Sigmoid colon (tissue), 6 donors: ENCODE measurements at regions not wholly inside any gene's neighbourhood (a gene's known extent, or its start where the extent isn't known, plus 50 kb on each side); places are given as distances from the start of the nearest gene placed in this dataset.

Source experiments
- DNase-seq: peaks from one replicate; pipeline ENCODE4 v3.0.0-alpha.2; 2019
- H3K27ac ChIP-seq, 4 donors: fragments of 200-600 bp; sonication (generic); one replicate each; pipeline ENCODE4 v1.5.1; 2016 to 2019; ENCODE audit warnings: mild to moderate bottlenecking in 1 of 4
- H3K27me3 ChIP-seq, 3 donors: fragments of 200-600 bp; sonication (generic); one replicate each; pipeline ENCODE4 v1.5.1; 2019; ENCODE audit warnings: mild to moderate bottlenecking in 1 of 3
- H3K36me3 ChIP-seq, 4 donors: fragments of 200-600 bp; sonication (generic); one replicate each; pipeline ENCODE4 v1.5.1; 2016 to 2019
- H3K4me1 ChIP-seq, 4 donors: fragments of 200-600 bp; sonication (generic); one replicate each; pipeline ENCODE4 v1.5.1; 2017 to 2019
- H3K4me3 ChIP-seq, 4 donors: fragments of 200-600 bp; sonication (generic); one replicate each; pipeline ENCODE4 v1.5.1; 2017 to 2019; ENCODE audit warnings: mild to moderate bottlenecking in 2 of 4, moderate library complexity in 1 of 4
- H3K9me3 ChIP-seq, 4 donors: fragments of 200-600 bp in 3 of 4; sonication (generic) in 3 of 4; one replicate each; pipeline versions ENCODE4 v1.5.1 to v1.6.1; 2013 to 2019
- CTCF ChIP-seq, 4 experiments: fragments of 450-650 bp in 3 of 4; fragments of 200-600 bp in 1 of 4; IDR thresholded peaks; one replicate each; pipeline ENCODE4 v1.5.1; 2016 to 2019; ENCODE audit warnings: antibody characterized with exemption in 4 of 4, mild to moderate bottlenecking in 3 of 4, moderate library complexity in 2 of 4
- EP300 ChIP-seq, 4 donors: sonication (generic); formaldehyde crosslinking; IDR thresholded peaks; one replicate each; pipeline ENCODE4 v1.6.1; 2017; ENCODE audit warnings: antibody characterized with exemption in 4 of 4
- POLR2A ChIP-seq, 2 donors: fragments of 450-650 bp; IDR thresholded peaks; one replicate each; pipeline ENCODE4 v1.6.1; 2016; ENCODE audit warnings: antibody characterized with exemption in 2 of 2, mild to moderate bottlenecking in 2 of 2, moderate library complexity in 2 of 2
- POLR2AphosphoS5 ChIP-seq, 4 donors: sonication (generic); formaldehyde crosslinking; IDR thresholded peaks; one replicate each; pipeline ENCODE4 v1.6.1; 2017; ENCODE audit warnings: antibody characterized with exemption in 4 of 4
- WGBS, 2 donors: extraction: QIAGEN DNeasy Blood & Tissue Kit; methylation state at CpG; one replicate each; pipeline ENCODE4 v1.1.7; 2013; 5-methylcytosine and 5-hydroxymethylcytosine counted together
- intact Hi-C: fragments of 100-400 bp; cut with DNase I; formaldehyde crosslinking; loops from one replicate; pipeline ENCODE4 v1.15.1; 2023
- donor health status: healthy with polysubstance abuse.
- donor health status: healthy.

DNA sequence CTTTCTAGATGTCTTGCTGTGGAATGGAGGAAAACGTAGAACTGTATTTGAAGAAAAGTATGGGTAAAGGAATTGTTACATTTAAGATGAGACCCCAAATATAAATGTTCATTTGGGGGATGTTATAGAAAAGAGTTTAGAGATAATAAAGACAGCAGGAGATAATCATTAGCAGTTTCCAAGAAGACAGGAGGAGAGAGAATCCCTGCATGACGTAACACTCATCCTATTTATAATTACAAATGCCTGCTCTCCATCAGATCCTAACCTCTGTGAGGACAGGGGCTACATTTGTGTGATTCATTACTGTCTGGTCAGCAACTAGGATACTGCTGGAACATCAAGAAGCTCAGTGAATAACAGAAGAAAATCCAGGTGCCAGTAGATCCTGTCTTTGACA, 133.0 kb upstream of the HDDC2 start:
- no peak for DNase-seq
- 86 to 89% methylated on average over 2 of the region's 2 CpGs for WGBS, 2 donors
- intact Hi-C loops: no loop called here
- no peak overlapping the region for H3K4me3 ChIP-seq
- H3K27ac ChIP-seq: no peak overlapping the region
- H3K27me3 ChIP-seq: no peaks in the 10 kb centered on the region
- H3K36me3 ChIP-seq: no peaks in the 10 kb centered on the region
- H3K9me3 ChIP-seq: no peaks in the 10 kb centered on the region
- no peaks in the 10 kb centered on the region for H3K4me1 ChIP-seq
- TF ChIP-seq CTCF (IDR thresholded peaks at IDR 0.05) (no peak), POLR2A (IDR thresholded peaks at IDR 0.05) (no peak), POLR2AphosphoS5 (IDR thresholded peaks at IDR 0.05) (peak in 1 of 4 donors; percentile 19), EP300 (IDR thresholded peaks at IDR 0.05) (no peak)

DNA sequence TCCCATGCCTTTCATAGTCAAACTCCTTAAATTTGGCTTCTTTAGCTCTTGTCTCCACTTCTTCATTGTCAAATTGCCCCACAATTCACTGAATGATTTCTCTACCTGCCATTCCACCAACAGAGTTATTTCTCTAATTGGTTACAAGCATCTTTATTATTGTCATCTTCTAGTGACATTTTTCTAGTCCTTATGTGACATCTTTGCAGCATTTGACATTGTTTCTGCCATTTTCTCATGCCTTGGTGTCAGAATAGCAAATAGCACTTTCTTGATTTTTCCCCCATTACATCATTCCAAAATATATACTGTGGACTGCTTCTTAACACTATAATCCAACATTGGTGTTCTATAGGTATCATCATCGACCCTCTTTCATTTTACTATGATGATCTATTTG, 137.7 kb upstream of the HDDC2 start:
- 77 to 95% methylated on average over 1 of the region's 1 CpG for WGBS, 2 donors
- Histone ChIP-seq H3K9me3 (no peaks in the 10 kb centered on the region), H3K27me3 (no peaks in the 10 kb centered on the region), H3K4me1 (peaks cover 0 to 21% (median 7%) of the 10 kb centered on the region in 4 donors), H3K36me3 (no peaks in the 10 kb centered on the region), H3K4me3 (no peak overlapping the region), H3K27ac (no peak overlapping the region)
- TF ChIP-seq POLR2AphosphoS5 (IDR thresholded peaks at IDR 0.05): no peak
- no peak for TF ChIP-seq CTCF (IDR thresholded peaks at IDR 0.05)
- no peak for TF ChIP-seq POLR2A (IDR thresholded peaks at IDR 0.05)
- no peak for TF ChIP-seq EP300 (IDR thresholded peaks at IDR 0.05)
- no peak for DNase-seq
- intact Hi-C loops: no loop called here

- DNase-seq: peak; percentile 67
- no peaks in the 10 kb centered on the region for H3K27me3 ChIP-seq
- TF ChIP-seq POLR2AphosphoS5 (IDR thresholded peaks at IDR 0.05) (no peak), POLR2A (IDR thresholded peaks at IDR 0.05) (no peak), CTCF (IDR thresholded peaks at IDR 0.05) (no peak), EP300 (IDR thresholded peaks at IDR 0.05) (no peak)
- H3K4me3 ChIP-seq: peak overlapping the region in 1 of 4 donors; percentile 1
- no peaks in the 10 kb centered on the region for H3K9me3 ChIP-seq
- 50 to 59% methylated on average over 16 of the region's 16 CpGs for WGBS, 2 donors
- peak overlapping the region in 3 of 4 donors; percentile 41 to 71 (median 53) for H3K27ac ChIP-seq
- H3K36me3 ChIP-seq: no peaks in the 10 kb centered on the region
- peaks cover 0 to 29% (median 14%) of the 10 kb centered on the region in 4 donors for H3K4me1 ChIP-seq
- intact Hi-C loops: no loop called here
Observed at GRCh38 chr6:125444006-125444923, 142.5 kb upstream of the HDDC2 start.

DNA sequence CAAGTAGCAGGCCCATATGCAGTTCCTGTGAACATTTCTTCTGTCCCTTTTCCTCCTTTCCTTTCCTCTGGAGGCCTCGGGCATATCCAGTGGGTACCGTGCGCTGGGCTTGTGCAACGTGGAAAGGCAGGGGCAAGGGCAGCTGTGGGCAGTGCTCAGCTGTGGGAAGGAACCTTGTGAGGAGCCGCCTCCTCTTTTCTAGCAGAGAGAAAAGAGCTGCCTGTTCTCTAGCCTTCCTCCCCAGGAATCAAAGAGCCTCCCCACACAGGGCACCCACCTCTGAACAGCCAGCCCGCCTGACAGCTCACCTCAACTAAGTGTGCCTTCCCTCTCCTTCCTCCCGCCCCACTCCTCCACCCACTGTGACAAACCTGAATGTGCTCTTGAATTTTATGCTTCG, 143.3 kb upstream of the HDDC2 start:
- no peak overlapping the region for H3K4me3 ChIP-seq
- TF ChIP-seq POLR2AphosphoS5 (IDR thresholded peaks at IDR 0.05) (no peak), CTCF (IDR thresholded peaks at IDR 0.05) (no peak), EP300 (IDR thresholded peaks at IDR 0.05) (no peak), POLR2A (IDR thresholded peaks at IDR 0.05) (no peak)
- H3K9me3 ChIP-seq: peaks cover 0 to 2% (median 0%) of the 10 kb centered on the region in 4 donors
- intact Hi-C loops: no loop called here
- no peaks in the 10 kb centered on the region for H3K36me3 ChIP-seq
- peak overlapping the region in 3 of 4 donors; percentile 41 to 71 (median 53) for H3K27ac ChIP-seq
- WGBS, 2 donors: 76 to 83% methylated on average over 8 of the region's 8 CpGs
- H3K27me3 ChIP-seq: no peaks in the 10 kb centered on the region
- peaks cover 0 to 27% (median 14%) of the 10 kb centered on the region in 4 donors for H3K4me1 ChIP-seq
- no peak for DNase-seq
